DOHH2 (cell line): ENCODE measurements at regions not wholly inside any gene's neighbourhood (a gene's known extent, or its start where the extent isn't known, plus 50 kb on each side); places are given as distances from the start of the nearest gene placed in this dataset.

Source experiments
- H3F3A ChIP-seq: fragments of 200-600 bp; sonication (generic), shearing (Covaris generic); 2 replicates; pipeline ENCODE4 v1.6.0; 2016; ENCODE audit warnings: antibody characterized with exemption, mild to moderate bottlenecking; ENCODE audit not compliant: control insufficient read depth, insufficient read depth
- H3K27ac ChIP-seq: fragments of 200-600 bp; sonication (generic); 2 replicates; pipeline ENCODE4 v1.5.1; 2014; ENCODE audit warnings: low read depth, mild to moderate bottlenecking, low read length, moderate library complexity
- H3K27me3 ChIP-seq: fragments of 200-600 bp; sonication (generic); 2 replicates; pipeline ENCODE4 v1.6.1; 2014; ENCODE audit warnings: mild to moderate bottlenecking, low read length, mixed read lengths; ENCODE audit not compliant: control insufficient read depth
- H3K36me3 ChIP-seq: fragments of 200-600 bp; sonication (generic); 2 replicates; pipeline ENCODE4 v1.6.1; 2014; ENCODE audit warnings: mild to moderate bottlenecking, low read length, moderate library complexity, mixed read lengths; ENCODE audit not compliant: control insufficient read depth
- H3K4me1 ChIP-seq: fragments of 200-600 bp; sonication (generic); 2 replicates; pipeline ENCODE4 v1.6.1; 2014; ENCODE audit warnings: mild to moderate bottlenecking, low read length, mixed read lengths; ENCODE audit not compliant: control insufficient read depth
- H3K4me2 ChIP-seq: fragments of 200-600 bp; sonication (generic); 2 replicates; pipeline ENCODE4 v1.6.0; 2014; ENCODE audit warnings: mild to moderate bottlenecking, low read length, moderate library complexity
- H3K4me3 ChIP-seq: fragments of 200-600 bp; sonication (generic); 2 replicates; pipeline ENCODE4 v1.5.1; 2014; ENCODE audit warnings: mild to moderate bottlenecking, low read length, mixed read lengths
- H3K79me2 ChIP-seq: fragments of 200-600 bp; sonication (generic); 2 replicates; pipeline ENCODE4 v1.6.1; 2014; ENCODE audit warnings: mild to moderate bottlenecking, low read length, mixed read lengths; ENCODE audit not compliant: control insufficient read depth
- H3K9me2 ChIP-seq: fragments of 200-600 bp; sonication (generic); replicated peaks from 2 replicates; pipeline ENCODE4 v1.6.1; 2014; ENCODE audit warnings: mild to moderate bottlenecking, low read length, mixed read lengths; ENCODE audit not compliant: control insufficient read depth
- H3K9me3 ChIP-seq: fragments of 200-600 bp; sonication (generic); 2 replicates; pipeline ENCODE4 v1.6.1; 2014; ENCODE audit warnings: antibody characterized with exemption, low read length, mixed read lengths; ENCODE audit not compliant: control insufficient read depth, insufficient read depth
- H4K20me1 ChIP-seq: fragments of 200-600 bp; sonication (generic); 2 replicates; pipeline ENCODE4 v1.6.0; 2014; ENCODE audit warnings: low read depth, mild to moderate bottlenecking, antibody characterized with exemption, low read length, moderate library complexity; ENCODE audit not compliant: control insufficient read depth, insufficient read depth
- CTCF ChIP-seq: fragments of 200-600 bp; sonication (generic); IDR thresholded peaks from one replicate; pipeline ENCODE4 v1.5.1; 2014; ENCODE audit warnings: antibody characterized with exemption, mild to moderate bottlenecking, low read depth, low read length; ENCODE audit not compliant: poor library complexity, severe bottlenecking
- EZH2phosphoT487 ChIP-seq: fragments of 200-600 bp; sonication (generic); IDR thresholded peaks from 2 replicates; pipeline ENCODE4 v1.6.1; 2017; ENCODE audit warnings: borderline replicate concordance, mild to moderate bottlenecking, antibody characterized with exemption, low read length, moderate library complexity, mixed read lengths

GRCh38 chr7:131236318-131236672, 91.4 kb upstream of the MKLN1 start:
- H3F3A ChIP-seq = peaks cover 12% of the 10 kb centered on the region
- H3K79me2 ChIP-seq = no peaks in the 10 kb centered on the region
- no peaks in the 10 kb centered on the region for H3K36me3 ChIP-seq
- no peaks in the 10 kb centered on the region for H3K9me2 ChIP-seq
- H4K20me1 ChIP-seq = no peaks in the 10 kb centered on the region
- H3K4me3 ChIP-seq = no peak overlapping the region
- no peak overlapping the region for H3K27ac ChIP-seq
- peaks cover 28% of the 10 kb centered on the region for H3K4me1 ChIP-seq
- no peak for TF ChIP-seq CTCF
- no peak for TF ChIP-seq EZH2phosphoT487
- H3K4me2 ChIP-seq = no peak overlapping the region
- no peaks in the 10 kb centered on the region for H3K27me3 ChIP-seq
- no peaks in the 10 kb centered on the region for H3K9me3 ChIP-seq

- H3K36me3 ChIP-seq = no peaks in the 10 kb centered on the region
- no peaks in the 10 kb centered on the region for H3K9me3 ChIP-seq
- no peaks in the 10 kb centered on the region for H3K9me2 ChIP-seq
- no peaks in the 10 kb centered on the region for H3K79me2 ChIP-seq
- no peaks in the 10 kb centered on the region for H3K27me3 ChIP-seq
- TF ChIP-seq CTCF = no peak
- no peak for TF ChIP-seq EZH2phosphoT487
- no peak overlapping the region for H3K4me3 ChIP-seq
- no peak overlapping the region for H3K27ac ChIP-seq
- H3F3A ChIP-seq = no peaks in the 10 kb centered on the region
- no peaks in the 10 kb centered on the region for H4K20me1 ChIP-seq
- H3K4me1 ChIP-seq = peaks cover 11% of the 10 kb centered on the region
- no peak overlapping the region for H3K4me2 ChIP-seq
Observed at GRCh38 chr7:131238347-131238931, 89.2 kb upstream of the MKLN1 start.

- Histone ChIP-seq H3K27ac (no peak overlapping the region), H3K9me2 (no peaks in the 10 kb centered on the region), H3F3A (no peaks in the 10 kb centered on the region), H3K9me3 (no peaks in the 10 kb centered on the region), H3K4me3 (no peak overlapping the region), H3K79me2 (no peaks in the 10 kb centered on the region), H3K27me3 (no peaks in the 10 kb centered on the region), H3K36me3 (no peaks in the 10 kb centered on the region), H3K4me1 (no peaks in the 10 kb centered on the region), H4K20me1 (no peaks in the 10 kb centered on the region), H3K4me2 (no peak overlapping the region)
- TF ChIP-seq EZH2phosphoT487 = no peak
- TF ChIP-seq CTCF = no peak
Observed at GRCh38 chr7:131241386-131241785, 86.3 kb upstream of the MKLN1 start.
